B cell (primary cell): ENCODE measurements at regions not wholly inside any gene's neighbourhood (a gene's known extent, or its start where the extent isn't known, plus 50 kb on each side); places are given as distances from the start of the nearest gene placed in this dataset.

Source experiments
- ATAC-seq: fragments of 200-7000 bp; cut with Tn5 transposase; one replicate; pipeline ENCODE4 v1.10.0; 2021; ENCODE audit warnings: low read depth, mild to moderate bottlenecking, moderate number of reproducible peaks, moderate library complexity
- CTCF ChIA-PET: fragments of 350-600 bp; sonication (Branson Sonifier 250); formaldehyde crosslinking; loops from one replicate; lab custom pipeline; 2021; ENCODE audit warnings: antibody characterized with exemption, inconsistent platforms; lab: Charles Lee
- POLR2A ChIA-PET: fragments of 350-600 bp; sonication (Branson Sonifier 250); formaldehyde crosslinking; loops from one replicate; lab custom pipeline; 2021; ENCODE audit warnings: antibody characterized with exemption; lab: Charles Lee
- DNase-seq: peaks from one replicate; pipeline ENCODE4 v3.0.0; 2013
- H2AFZ ChIP-seq: 2 replicates; pipeline ENCODE4 v1.6.1; 2012; ENCODE audit warnings: mild to moderate bottlenecking, low read depth, low read length; ENCODE audit not compliant: insufficient read depth, poor library complexity, severe bottlenecking
- H3K27ac ChIP-seq, 2 donors: 1 replicate in 1 of 2; 2 replicates in 1 of 2; pipeline ENCODE4 v1.5.1; 2012 to 2013; ENCODE audit warnings: low read length in 2 of 2, mild to moderate bottlenecking in 2 of 2, moderate library complexity in 1 of 2
- H3K27me3 ChIP-seq, 4 experiments: fragments of 200-600 bp in 1 of 4; sonication (generic) in 1 of 4; replicated peaks in 1 of 4; 1 replicate in 2 of 4; 2 replicates in 2 of 4; pipeline versions ENCODE4 v1.6.1 to v1.7.0; 2013 to 2016; ENCODE audit warnings: low read length in 3 of 4, mild to moderate bottlenecking in 2 of 4, mixed read lengths in 1 of 4, moderate library complexity in 1 of 4; ENCODE audit not compliant: insufficient read depth in 4 of 4, control insufficient read depth in 3 of 4; ENCODE audit errors: control extremely low read depth in 1 of 4
- H3K36me3 ChIP-seq, 2 experiments: replicated peaks in 1 of 2; 1 replicate in 1 of 2; 2 replicates in 1 of 2; pipeline versions ENCODE4 v1.6.1 to v1.7.1; 2013; ENCODE audit warnings: low read length in 1 of 2; ENCODE audit not compliant: insufficient read depth in 2 of 2, control insufficient read depth in 1 of 2; ENCODE audit errors: control extremely low read depth in 1 of 2, extremely low read depth in 1 of 2
- H3K4me1 ChIP-seq, 2 donors: fragments of 200-600 bp in 1 of 2; sonication (generic) in 1 of 2; 1 replicate in 1 of 2; 2 replicates in 1 of 2; pipeline versions ENCODE4 v1.5.1 to v1.6.1; 2013 to 2017; ENCODE audit warnings: low read length in 2 of 2; ENCODE audit not compliant: control insufficient read depth in 2 of 2, insufficient read depth in 2 of 2
- H3K4me2 ChIP-seq: replicated peaks from 2 replicates; pipeline ENCODE3; 2012; ENCODE audit warnings: mild to moderate bottlenecking, low read depth, low read length; ENCODE audit not compliant: poor library complexity, severe bottlenecking
- H3K4me3 ChIP-seq, 5 experiments: fragments of 200-600 bp in 1 of 5; sonication (generic) in 1 of 5; 1 replicate in 3 of 5; 2 replicates in 2 of 5; pipeline versions ENCODE4 v1.5.1 to v1.7.0; 2011 to 2016; ENCODE audit warnings: low read length in 4 of 5, mild to moderate bottlenecking in 4 of 5, low read depth in 2 of 5, control low read depth in 1 of 5, moderate library complexity in 1 of 5; ENCODE audit not compliant: insufficient read depth in 1 of 5; ENCODE audit errors: control extremely low read depth in 1 of 5, extremely low read depth in 1 of 5
- H3K79me2 ChIP-seq: fragments of 200-600 bp; sonication (generic); one replicate; pipeline ENCODE4 v1.6.0; 2016; ENCODE audit warnings: low read length; ENCODE audit not compliant: control insufficient read depth, insufficient read depth
- H3K9ac ChIP-seq: fragments of 200-600 bp; sonication (generic); 2 replicates; pipeline ENCODE4 v1.6.1; 2017; ENCODE audit warnings: mild to moderate bottlenecking, low read length, moderate library complexity
- H3K9me3 ChIP-seq, 3 donors: one replicate each; pipeline versions ENCODE4 v1.6.1 to v1.7.1; 2013; ENCODE audit warnings: low read length in 2 of 3; ENCODE audit not compliant: control insufficient read depth in 2 of 3, insufficient read depth in 1 of 3; ENCODE audit errors: control extremely low read depth in 1 of 3
- H4K20me1 ChIP-seq: 2 replicates; pipeline ENCODE4 v1.6.0; 2012; ENCODE audit warnings: mild to moderate bottlenecking, low read length; ENCODE audit not compliant: insufficient read depth, control insufficient read depth, poor library complexity, severe bottlenecking
- H3K27ac Mint-ChIP-seq: one replicate; pipeline ENCODE4 v1.8.0; 2021; ENCODE audit warnings: mixed read lengths
- H3K27me3 Mint-ChIP-seq: one replicate; pipeline ENCODE4 v1.8.0; 2021; ENCODE audit warnings: mixed read lengths
- H3K4me1 Mint-ChIP-seq: one replicate; pipeline ENCODE4 v1.8.0; 2021; ENCODE audit warnings: mixed read lengths
- H3K4me3 Mint-ChIP-seq: one replicate; pipeline ENCODE4 v1.8.0; 2021; ENCODE audit warnings: mixed read lengths
- H3K9me3 Mint-ChIP-seq: one replicate; pipeline ENCODE4 v1.8.0; 2022; ENCODE audit warnings: mixed read lengths; ENCODE audit not compliant: insufficient read depth
- EZH2 ChIP-seq: IDR thresholded peaks from 2 replicates; pipeline ENCODE4 v1.6.1; 2012; ENCODE audit warnings: borderline replicate concordance, low read depth, mild to moderate bottlenecking, moderate library complexity, low read length; ENCODE audit not compliant: insufficient read depth, poor library complexity, severe bottlenecking
- WGBS: methylation state at CpG from one replicate; pipeline ENCODE4 v1.1.5; 2013; ENCODE audit warnings: missing lambda C conversion rate; ENCODE audit not compliant: insufficient coverage; 5-methylcytosine and 5-hydroxymethylcytosine counted together
- intact Hi-C: fragments of 100-400 bp; cut with micrococcal nuclease; formaldehyde crosslinking; loops from one replicate; pipeline ENCODE4 v1.10.0; 2022
- TF ChIP-seq, protein P1 (sequence below): fragments of 200-600 bp; IDR thresholded peaks from one replicate; pipeline ENCODE4 v1.8.0; 2022; ENCODE audit warnings: antibody characterized with exemption, mild to moderate bottlenecking

DNA sequence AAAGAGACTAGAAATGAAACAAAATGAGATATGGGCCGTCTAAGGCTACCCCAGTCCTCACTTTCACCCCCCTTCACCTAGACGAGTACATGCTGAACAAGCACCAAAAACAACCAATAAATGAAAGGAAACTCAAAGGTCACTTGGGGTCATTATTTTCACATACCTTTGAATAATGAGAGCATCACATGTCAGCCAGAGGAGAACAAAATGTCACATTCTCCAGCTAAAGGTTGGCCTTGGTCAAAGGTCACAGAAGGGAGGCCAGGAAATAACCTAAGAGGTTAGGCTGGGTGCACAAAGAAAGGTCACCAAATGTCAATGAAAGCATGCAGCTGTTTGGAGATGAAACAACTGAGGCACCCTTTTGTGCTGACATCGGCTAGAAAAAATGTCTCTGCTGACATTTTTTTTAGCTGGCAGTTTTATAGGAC lies 288.7 kb upstream of the USP25 start:
- Histone ChIP-seq H2AFZ (peak overlapping the region; percentile 4), H3K27me3 (no peaks in the 10 kb centered on the region), H3K4me2 (no peak overlapping the region), H3K79me2 (no peaks in the 10 kb centered on the region), H3K27ac (no peak overlapping the region), H3K36me3 (no peaks in the 10 kb centered on the region), H4K20me1 (no peaks in the 10 kb centered on the region), H3K4me1 (peaks cover 12 to 13% of the 10 kb centered on the region in 2 donors), H3K4me3 (no peak overlapping the region), H3K9me3 (no peaks in the 10 kb centered on the region), H3K9ac (no peak overlapping the region)
- H3K27ac Mint-ChIP-seq, result no peak overlapping the region
- no peaks in the 10 kb centered on the region for H3K27me3 Mint-ChIP-seq
- no peaks in the 10 kb centered on the region for H3K9me3 Mint-ChIP-seq
- no peak overlapping the region for H3K4me3 Mint-ChIP-seq
- peaks cover 15% of the 10 kb centered on the region for H3K4me1 Mint-ChIP-seq
- ChIA-PET CTCF (no interaction called here), POLR2A (no interaction called here)
- TF ChIP-seq, protein P1, sequence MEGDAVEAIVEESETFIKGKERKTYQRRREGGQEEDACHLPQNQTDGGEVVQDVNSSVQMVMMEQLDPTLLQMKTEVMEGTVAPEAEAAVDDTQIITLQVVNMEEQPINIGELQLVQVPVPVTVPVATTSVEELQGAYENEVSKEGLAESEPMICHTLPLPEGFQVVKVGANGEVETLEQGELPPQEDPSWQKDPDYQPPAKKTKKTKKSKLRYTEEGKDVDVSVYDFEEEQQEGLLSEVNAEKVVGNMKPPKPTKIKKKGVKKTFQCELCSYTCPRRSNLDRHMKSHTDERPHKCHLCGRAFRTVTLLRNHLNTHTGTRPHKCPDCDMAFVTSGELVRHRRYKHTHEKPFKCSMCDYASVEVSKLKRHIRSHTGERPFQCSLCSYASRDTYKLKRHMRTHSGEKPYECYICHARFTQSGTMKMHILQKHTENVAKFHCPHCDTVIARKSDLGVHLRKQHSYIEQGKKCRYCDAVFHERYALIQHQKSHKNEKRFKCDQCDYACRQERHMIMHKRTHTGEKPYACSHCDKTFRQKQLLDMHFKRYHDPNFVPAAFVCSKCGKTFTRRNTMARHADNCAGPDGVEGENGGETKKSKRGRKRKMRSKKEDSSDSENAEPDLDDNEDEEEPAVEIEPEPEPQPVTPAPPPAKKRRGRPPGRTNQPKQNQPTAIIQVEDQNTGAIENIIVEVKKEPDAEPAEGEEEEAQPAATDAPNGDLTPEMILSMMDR, result no peak
- TF ChIP-seq EZH2, result no peak
- 67% methylated on average over 1 of the region's 3 CpGs for WGBS
- no peak for ATAC-seq
- no peak for DNase-seq
- intact Hi-C loops, result no loop called here

DNA sequence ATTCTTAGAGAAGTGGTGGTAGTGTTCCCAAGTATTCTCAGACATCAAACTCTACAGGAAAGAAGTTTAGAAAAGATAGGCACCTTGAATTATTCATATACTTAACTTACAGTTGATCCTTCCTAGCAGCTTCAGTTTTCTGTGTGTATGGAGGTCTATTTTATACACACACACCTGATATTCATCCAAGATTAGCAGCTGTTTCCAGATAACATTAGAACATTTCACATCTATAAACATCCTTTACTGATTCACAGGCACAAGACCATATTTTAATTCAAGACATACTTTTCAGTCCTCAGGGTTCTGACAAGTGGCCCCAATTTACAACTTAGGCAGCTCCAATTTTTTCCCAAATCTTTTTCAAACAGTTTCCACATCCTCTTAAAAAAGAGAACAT lies 287.8 kb upstream of the USP25 start:
- DNase-seq (no peak), ATAC-seq (no peak)
- Histone ChIP-seq H3K27me3 (no peaks in the 10 kb centered on the region), H3K9me3 (no peaks in the 10 kb centered on the region), H4K20me1 (no peaks in the 10 kb centered on the region), H3K79me2 (no peaks in the 10 kb centered on the region), H3K4me2 (no peak overlapping the region), H3K27ac (no peak overlapping the region), H3K4me1 (peaks cover 12 to 13% of the 10 kb centered on the region in 2 donors), H3K9ac (no peak overlapping the region), H2AFZ (no peak overlapping the region), H3K4me3 (no peak overlapping the region), H3K36me3 (no peaks in the 10 kb centered on the region)
- POLR2A ChIA-PET, result no interaction called here
- peaks cover 15% of the 10 kb centered on the region for H3K4me1 Mint-ChIP-seq
- H3K27ac Mint-ChIP-seq, result no peak overlapping the region
- H3K4me3 Mint-ChIP-seq, result no peak overlapping the region
- intact Hi-C loops, result no loop called here
- CTCF ChIA-PET, result no interaction called here
- H3K27me3 Mint-ChIP-seq, result no peaks in the 10 kb centered on the region
- no peak for TF ChIP-seq EZH2
- TF ChIP-seq, protein P1, result no peak
- H3K9me3 Mint-ChIP-seq, result peaks cover 2% of the 10 kb centered on the region
